ENCODE measurements at regions not wholly inside any gene's neighbourhood (a gene's known extent, or its start where the extent isn't known, plus 50 kb on each side); places are given as distances from the start of the nearest gene placed in this dataset.

- no peak for TF ChIP-seq TCF7L2 (IDR thresholded peaks at IDR 0.05; ENCODE audit: low read depth, low read length)
- no peak for TF ChIP-seq CTCF (IDR thresholded peaks at IDR 0.05)
- no peak for TF ChIP-seq POLR2AphosphoS5 (IDR thresholded peaks at IDR 0.05; ENCODE audit: low read depth, low read length)
- no peak for TF ChIP-seq SIN3A (IDR thresholded peaks at IDR 0.05; ENCODE audit: borderline replicate concordance, insufficient read depth, low read depth, low read length)
- no peak for TF ChIP-seq REST (IDR thresholded peaks at IDR 0.05; ENCODE audit: insufficient read depth in 1 of 2, low read depth in 2 of 2, low read length in 1 of 2)
Measured at GRCh38 chr6:112591329-112591728, 244.2 kb downstream of the RFPL4B start.
